ENCODE measurements at regions not wholly inside any gene's neighbourhood (a gene's known extent, or its start where the extent isn't known, plus 50 kb on each side); places are given as distances from the start of the nearest gene placed in this dataset.
"Not testable (repeated sequence)": the region's sequence is repeated elsewhere in the genome, so short reads cannot be mapped to it uniquely, and the experiment has no call there.

GRCh38 chr18:11464129-11464528 lies 145.3 kb upstream of the SLC35G4 start:
- H3K36me3 ChIP-seq (replicated peaks in 1 of 2; ENCODE audit: control insufficient read depth in 1 of 2, insufficient read depth in 2 of 2, low read length in 1 of 2), result no peaks in the 10 kb centered on the region
- no peak overlapping the region for H3K9ac ChIP-seq
- no peaks in the 10 kb centered on the region for H3K9me2 ChIP-seq
- H3K4me1 ChIP-seq (ENCODE audit: control insufficient read depth in 1 of 2, insufficient read depth in 2 of 2, low read depth in 1 of 2, low read length in 1 of 2), result no peaks in the 10 kb centered on the region
- 0% methylated on average over 1 of the region's 2 CpGs for WGBS (ENCODE audit: low lambda C conversion rate)
- no peaks in the 10 kb centered on the region for H3F3A ChIP-seq (replicated peaks; ENCODE audit: insufficient read depth)
- no peaks in the 10 kb centered on the region for H3K9me3 ChIP-seq
- no peak for DNase-seq
- no peak overlapping the region for H3K4me2 ChIP-seq
- H2AFZ ChIP-seq (ENCODE audit: low read depth), result no peak overlapping the region
- H3K4me3 ChIP-seq (ENCODE audit: low read depth in 2 of 2, low read length in 1 of 2), result no peak overlapping the region
- no peaks in the 10 kb centered on the region for H4K20me1 ChIP-seq (ENCODE audit: insufficient read depth)
- no peaks in the 10 kb centered on the region; the same call in 1 of the 2 replicates for H3K27me3 ChIP-seq (ENCODE audit: insufficient read depth)
- H3K79me2 ChIP-seq (ENCODE audit: insufficient read depth), result no peaks in the 10 kb centered on the region
- ChIA-PET POLR2A (no interaction called here), CTCF (interaction anchor here (0.7 kb wide), 1 partner anchor 656 kb away, joined by 3 read pairs; no protein-coding TSS in a partner anchor)
- H3K27ac ChIP-seq (ENCODE audit: low read depth in 2 of 2, low read length in 1 of 2), result no peak overlapping the region
- TF ChIP-seq ZBTB33 (IDR thresholded peaks at IDR 0.05; ENCODE audit: borderline replicate concordance, low read depth), result no peak
- no peak for TF ChIP-seq RFX5 (IDR thresholded peaks at IDR 0.05; ENCODE audit: low read length)
- no peak for TF ChIP-seq MEF2A (IDR thresholded peaks at IDR 0.05; ENCODE audit: borderline replicate concordance, low read depth)
- no peak for TF ChIP-seq SIN3A (IDR thresholded peaks at IDR 0.05; ENCODE audit: borderline replicate concordance, low read depth, low read length)

GRCh38 chr18:11458447-11458846 lies 150.9 kb upstream of the SLC35G4 start:
- no peaks in the 10 kb centered on the region for H3F3A ChIP-seq (replicated peaks; ENCODE audit: insufficient read depth)
- 9% methylated on average over 3 of the region's 3 CpGs for WGBS (ENCODE audit: low lambda C conversion rate)

GRCh38 chr18:11457853-11458252 lies 151.5 kb upstream of the SLC35G4 start:
- H3K9me3 ChIP-seq, POLR2A ChIA-PET: not testable (repeated sequence)

More at GRCh38 chr18:11458447-11458846, 150.9 kb upstream of the SLC35G4 start:
- H3K27me3 ChIP-seq (ENCODE audit: insufficient read depth), result peaks cover 4% of the 10 kb centered on the region; the same call in 1 of the 2 replicates
- no peaks in the 10 kb centered on the region for H4K20me1 ChIP-seq (ENCODE audit: insufficient read depth)
- H3K9me2 ChIP-seq, result no peaks in the 10 kb centered on the region
- no peak overlapping the region for H3K4me2 ChIP-seq
- no peaks in the 10 kb centered on the region for H3K79me2 ChIP-seq (ENCODE audit: insufficient read depth)
- no peaks in the 10 kb centered on the region for H3K9me3 ChIP-seq
- no peak overlapping the region for H3K9ac ChIP-seq
- DNase-seq, result no peak
- TF ChIP-seq MXI1 (IDR thresholded peaks at IDR 0.05; ENCODE audit: low read depth, low read length) (no peak), RFX5 (IDR thresholded peaks at IDR 0.05; ENCODE audit: low read length) (no peak), NRF1 (IDR thresholded peaks at IDR 0.05; ENCODE audit: low read depth, low read length) (no peak), RXRA (IDR thresholded peaks at IDR 0.05; ENCODE audit: borderline replicate concordance, low read depth) (no peak), FOSL2 (IDR thresholded peaks at IDR 0.05; ENCODE audit: borderline replicate concordance, low read depth) (no peak), POLR2AphosphoS5 (IDR thresholded peaks at IDR 0.05; ENCODE audit: low read depth, low read length) (no peak), SMC3 (IDR thresholded peaks at IDR 0.05; ENCODE audit: low read depth, low read length) (no peak)
- TF ChIP-seq, protein P1, sequence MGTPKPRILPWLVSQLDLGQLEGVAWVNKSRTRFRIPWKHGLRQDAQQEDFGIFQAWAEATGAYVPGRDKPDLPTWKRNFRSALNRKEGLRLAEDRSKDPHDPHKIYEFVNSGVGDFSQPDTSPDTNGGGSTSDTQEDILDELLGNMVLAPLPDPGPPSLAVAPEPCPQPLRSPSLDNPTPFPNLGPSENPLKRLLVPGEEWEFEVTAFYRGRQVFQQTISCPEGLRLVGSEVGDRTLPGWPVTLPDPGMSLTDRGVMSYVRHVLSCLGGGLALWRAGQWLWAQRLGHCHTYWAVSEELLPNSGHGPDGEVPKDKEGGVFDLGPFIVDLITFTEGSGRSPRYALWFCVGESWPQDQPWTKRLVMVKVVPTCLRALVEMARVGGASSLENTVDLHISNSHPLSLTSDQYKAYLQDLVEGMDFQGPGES (IDR thresholded peaks at IDR 0.05; ENCODE audit: low read depth, low read length), result no peak
- H3K27ac ChIP-seq (ENCODE audit: low read depth in 2 of 2, low read length in 1 of 2), result no peak overlapping the region
- ChIA-PET POLR2A (no interaction called here), CTCF (no interaction called here)
- H3K36me3 ChIP-seq (replicated peaks in 1 of 2; ENCODE audit: control insufficient read depth in 1 of 2, insufficient read depth in 2 of 2, low read length in 1 of 2), result no peaks in the 10 kb centered on the region
- no peaks in the 10 kb centered on the region for H3K4me1 ChIP-seq (ENCODE audit: control insufficient read depth in 1 of 2, insufficient read depth in 2 of 2, low read depth in 1 of 2, low read length in 1 of 2)
- no peak overlapping the region for H2AFZ ChIP-seq (ENCODE audit: low read depth)
- no peak overlapping the region for H3K4me3 ChIP-seq (ENCODE audit: low read depth in 2 of 2, low read length in 1 of 2)

More at GRCh38 chr18:11457853-11458252, 151.5 kb upstream of the SLC35G4 start:
- H4K20me1 ChIP-seq (ENCODE audit: insufficient read depth); H3F3A ChIP-seq (replicated peaks; ENCODE audit: insufficient read depth); H3K9ac ChIP-seq; H3K79me2 ChIP-seq (ENCODE audit: insufficient read depth); H2AFZ ChIP-seq (ENCODE audit: low read depth); H3K9me2 ChIP-seq; H3K36me3 ChIP-seq (replicated peaks in 1 of 2; ENCODE audit: control insufficient read depth in 1 of 2, insufficient read depth in 2 of 2, low read length in 1 of 2); H3K4me1 ChIP-seq (ENCODE audit: control insufficient read depth in 1 of 2, insufficient read depth in 2 of 2, low read depth in 1 of 2, low read length in 1 of 2); H3K27ac ChIP-seq (ENCODE audit: low read depth in 2 of 2, low read length in 1 of 2); CTCF ChIA-PET; H3K4me3 ChIP-seq (ENCODE audit: low read depth in 2 of 2, low read length in 1 of 2); H3K27me3 ChIP-seq (ENCODE audit: insufficient read depth); DNase-seq; H3K4me2 ChIP-seq: not testable (repeated sequence)
- WGBS (ENCODE audit: low lambda C conversion rate), result 4% methylated on average over 3 of the region's 3 CpGs
